Psoas muscle (tissue), 7 donors: ENCODE measurements at regions not wholly inside any gene's neighbourhood (a gene's known extent, or its start where the extent isn't known, plus 50 kb on each side); places are given as distances from the start of the nearest gene placed in this dataset.
A peak's percentile ranks its signal among the peaks of the same experiment; 100 is the strongest.

ENCODE experiments used
- ATAC-seq, 4 donors: fragments of 200-7000 bp; cut with Tn5 transposase; one replicate each; pipeline ENCODE4 v1.9.1; 2020; ENCODE audit warnings: moderate library complexity in 3 of 4, mild to moderate bottlenecking in 2 of 4
- DNase-seq, 2 donors: peaks; one replicate each; pipeline ENCODE4 v3.0.0-alpha.2; 2020
- H3K27ac ChIP-seq: fragments of 200-600 bp; one replicate; pipeline ENCODE4 v1.8.0; 2022
- H3K27me3 ChIP-seq, 3 donors: fragments of 200-600 bp in 1 of 3; one replicate each; pipeline versions ENCODE4 v1.6.1 to v1.8.0; 2013 to 2022; ENCODE audit warnings: low read length in 2 of 3, mild to moderate bottlenecking in 2 of 3, moderate library complexity in 1 of 3; ENCODE audit not compliant: insufficient read depth in 3 of 3
- H3K36me3 ChIP-seq, 2 donors: fragments of 200-600 bp in 1 of 2; one replicate each; pipeline versions ENCODE4 v1.6.1 to v1.8.0; 2013 to 2022; ENCODE audit warnings: low read depth in 1 of 2, mild to moderate bottlenecking in 1 of 2, moderate library complexity in 1 of 2; ENCODE audit not compliant: insufficient read depth in 1 of 2
- H3K4me1 ChIP-seq: fragments of 200-600 bp; one replicate; pipeline ENCODE4 v1.8.0; 2022
- H3K4me3 ChIP-seq: fragments of 200-600 bp; one replicate; pipeline ENCODE4 v1.8.0; 2022; ENCODE audit warnings: mild to moderate bottlenecking
- H3K9me3 ChIP-seq: fragments of 200-600 bp; one replicate; pipeline ENCODE4 v1.8.0; 2022
- WGBS, 3 donors: extraction: QIAGEN DNeasy Blood & Tissue Kit; methylation state at CpG; one replicate each; pipeline versions ENCODE4 v1.1.6 to v1.1.7; 2013; 5-methylcytosine and 5-hydroxymethylcytosine counted together
- intact Hi-C, 2 donors: fragments of 100-400 bp; cut with DNase I; formaldehyde crosslinking; loops; one replicate each; pipeline versions ENCODE4 v1.11.0 to v1.14.2; 2022
- TF ChIP-seq, protein P1 (sequence below): fragments of 200-600 bp; IDR thresholded peaks from one replicate; pipeline ENCODE4 v1.8.0; 2022; ENCODE audit warnings: antibody characterized with exemption
- donor health status: healthy with polysubstance abuse.
- donor health status: DM: no; HTN: no; CAD: no; lungs with moderate emphysema.
- donor health status: Bipolar disorder and iron deficiency.
- donor health status: healthy.
- donor health status: DM: yes; HTN: yes; CAD: no.
- donor health status: DM: no; HTN: no; CAD: no.
- donor health status: DM: yes; HTN: yes; CAD: no.

DNA sequence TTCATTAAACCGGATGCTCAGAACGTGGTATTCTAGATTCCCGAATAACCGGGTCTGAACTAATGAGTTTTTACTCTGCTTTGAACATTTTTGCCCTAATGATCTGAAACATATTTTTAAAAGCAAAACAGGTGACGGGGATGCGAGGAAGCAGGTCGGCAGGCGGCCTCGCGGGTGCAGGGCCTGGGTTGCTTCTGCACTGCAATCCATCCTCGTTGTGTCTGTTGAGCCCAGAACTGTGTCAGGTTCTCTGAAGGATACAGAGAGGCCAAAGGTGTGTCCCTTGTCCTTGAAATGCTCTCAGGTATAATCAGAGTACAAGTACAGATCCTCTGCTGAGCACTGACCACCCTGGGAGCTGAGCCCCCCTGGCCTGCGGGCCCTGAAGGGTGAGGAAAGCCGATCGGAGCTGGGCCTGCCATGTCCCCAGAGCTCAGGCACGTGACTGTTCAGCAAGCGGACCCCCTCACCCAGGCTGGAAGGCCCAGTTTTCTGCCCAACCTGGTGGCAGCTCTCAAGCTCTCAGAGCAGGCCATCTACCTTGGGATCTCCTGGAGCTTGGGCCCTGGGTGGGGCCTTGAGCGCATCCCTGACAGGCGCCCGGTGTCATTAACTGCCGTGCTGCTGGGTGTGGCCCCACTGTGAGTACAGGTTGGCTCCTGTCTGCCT, 151.8 kb downstream of the OLFM1 start:
- Histone ChIP-seq H3K36me3 (no peaks in the 10 kb centered on the region), H3K4me3 (no peak overlapping the region), H3K27ac (no peak overlapping the region), H3K9me3 (no peaks in the 10 kb centered on the region), H3K4me1 (no peaks in the 10 kb centered on the region), H3K27me3 (peaks cover 0 to 32% (median 0%) of the 10 kb centered on the region in 3 donors)
- TF ChIP-seq, protein P1, sequence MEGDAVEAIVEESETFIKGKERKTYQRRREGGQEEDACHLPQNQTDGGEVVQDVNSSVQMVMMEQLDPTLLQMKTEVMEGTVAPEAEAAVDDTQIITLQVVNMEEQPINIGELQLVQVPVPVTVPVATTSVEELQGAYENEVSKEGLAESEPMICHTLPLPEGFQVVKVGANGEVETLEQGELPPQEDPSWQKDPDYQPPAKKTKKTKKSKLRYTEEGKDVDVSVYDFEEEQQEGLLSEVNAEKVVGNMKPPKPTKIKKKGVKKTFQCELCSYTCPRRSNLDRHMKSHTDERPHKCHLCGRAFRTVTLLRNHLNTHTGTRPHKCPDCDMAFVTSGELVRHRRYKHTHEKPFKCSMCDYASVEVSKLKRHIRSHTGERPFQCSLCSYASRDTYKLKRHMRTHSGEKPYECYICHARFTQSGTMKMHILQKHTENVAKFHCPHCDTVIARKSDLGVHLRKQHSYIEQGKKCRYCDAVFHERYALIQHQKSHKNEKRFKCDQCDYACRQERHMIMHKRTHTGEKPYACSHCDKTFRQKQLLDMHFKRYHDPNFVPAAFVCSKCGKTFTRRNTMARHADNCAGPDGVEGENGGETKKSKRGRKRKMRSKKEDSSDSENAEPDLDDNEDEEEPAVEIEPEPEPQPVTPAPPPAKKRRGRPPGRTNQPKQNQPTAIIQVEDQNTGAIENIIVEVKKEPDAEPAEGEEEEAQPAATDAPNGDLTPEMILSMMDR, result no peak
- no peak for ATAC-seq
- DNase-seq, result peak; percentile 1 to 30
- WGBS, 3 donors, result 91 to 94% (median 92%) methylated on average over 20 of the region's 20 CpGs
- intact Hi-C loops, result no loop called here

DNA sequence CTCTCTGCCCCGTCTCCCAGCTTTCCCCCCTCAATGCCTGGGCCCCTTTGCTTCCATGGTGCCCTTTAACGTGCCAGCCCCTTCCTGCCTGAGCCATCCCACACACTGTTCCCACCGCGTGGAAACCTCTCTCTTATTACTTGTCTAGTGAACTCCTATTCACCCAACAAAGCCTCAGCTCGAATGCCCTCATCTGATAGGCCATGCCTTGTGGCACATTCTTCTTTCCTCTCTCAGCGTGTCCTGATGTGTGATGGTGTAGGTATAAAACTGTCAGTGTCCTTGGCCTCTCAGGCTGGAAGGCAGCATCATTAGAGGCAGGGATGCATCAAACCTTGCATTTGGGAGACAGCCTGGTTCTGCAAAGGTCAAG, 152.3 kb downstream of the OLFM1 start:
- Histone ChIP-seq H3K27me3 (peaks cover 0 to 32% (median 0%) of the 10 kb centered on the region in 3 donors), H3K4me3 (no peak overlapping the region), H3K36me3 (no peaks in the 10 kb centered on the region), H3K9me3 (no peaks in the 10 kb centered on the region), H3K4me1 (no peaks in the 10 kb centered on the region), H3K27ac (no peak overlapping the region)
- ATAC-seq, result no peak
- intact Hi-C loops, result no loop called here
- WGBS, 3 donors, result 93 to 95% (median 95%) methylated on average over 6 of the region's 6 CpGs
- TF ChIP-seq, protein P1, result no peak
- no peak for DNase-seq

DNA sequence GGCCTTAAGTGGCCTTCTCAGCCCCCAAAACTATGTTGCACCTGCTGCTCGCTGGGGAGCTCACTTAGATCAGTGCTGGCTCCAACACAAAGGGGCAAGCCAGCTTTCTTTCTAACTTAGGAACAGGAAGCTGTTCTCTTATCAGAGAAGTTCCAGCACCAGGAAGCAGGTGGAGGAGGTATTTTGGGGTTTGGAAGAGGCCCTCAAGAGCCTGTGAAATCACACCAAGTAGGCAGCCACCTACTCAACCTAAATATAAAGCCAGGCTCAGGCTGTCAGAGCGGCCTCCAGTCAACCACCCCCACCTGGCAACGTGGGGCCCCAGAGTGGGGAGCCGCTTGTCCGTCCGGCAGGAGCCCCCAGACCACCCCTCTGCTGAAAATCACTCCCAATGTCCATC, 152.8 kb downstream of the OLFM1 start:
- intact Hi-C loops, result no loop called here
- TF ChIP-seq, protein P1, result no peak
- Histone ChIP-seq H3K27me3 (peaks cover 0 to 34% (median 0%) of the 10 kb centered on the region in 3 donors), H3K4me3 (no peak overlapping the region), H3K27ac (no peak overlapping the region), H3K36me3 (no peaks in the 10 kb centered on the region), H3K9me3 (no peaks in the 10 kb centered on the region), H3K4me1 (no peaks in the 10 kb centered on the region)
- 82 to 90% (median 84%) methylated on average over 6 of the region's 6 CpGs for WGBS, 3 donors
- ATAC-seq (no peak), DNase-seq (peak in 1 of 2 donors; percentile 1)

DNA sequence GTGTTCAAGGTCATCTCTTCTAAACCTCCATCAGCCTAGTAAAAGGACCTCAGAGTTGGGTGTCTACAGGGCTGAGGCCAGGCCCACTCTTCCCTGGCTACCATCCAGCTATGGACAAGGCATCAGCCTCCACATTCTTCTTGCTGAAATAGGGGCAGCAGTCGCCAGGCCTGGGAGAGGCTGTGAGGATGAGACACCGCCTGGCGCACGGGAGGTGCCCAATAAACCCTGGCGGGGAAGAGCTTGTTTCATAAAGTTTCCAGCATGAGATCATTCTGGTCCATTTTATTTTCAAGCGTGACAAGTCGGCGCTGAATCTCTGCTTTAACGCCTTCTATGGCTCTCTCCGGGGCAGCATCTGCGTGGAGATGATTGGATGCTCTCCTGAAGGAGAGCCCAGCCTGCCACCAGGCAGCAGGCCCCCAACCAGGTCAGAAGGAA, 153.4 kb downstream of the OLFM1 start:
- intact Hi-C loops, result no loop called here
- H3K27me3 ChIP-seq, result peaks cover 0 to 41% (median 5%) of the 10 kb centered on the region in 3 donors
- H3K4me3 ChIP-seq, result no peak overlapping the region
- H3K9me3 ChIP-seq, result no peaks in the 10 kb centered on the region
- H3K36me3 ChIP-seq, result no peaks in the 10 kb centered on the region
- H3K27ac ChIP-seq, result no peak overlapping the region
- H3K4me1 ChIP-seq, result no peaks in the 10 kb centered on the region
- ATAC-seq (no peak), DNase-seq (peak; percentile 3 to 25)
- TF ChIP-seq, protein P1, result no peak
- WGBS, 3 donors, result 36 to 41% (median 40%) methylated on average over 11 of the region's 11 CpGs
